Neural progenitor cell (in vitro differentiated cells): ENCODE measurements at regions not wholly inside any gene's neighbourhood (a gene's known extent, or its start where the extent isn't known, plus 50 kb on each side); places are given as distances from the start of the nearest gene placed in this dataset.

Source experiments
- DNase-seq: peaks from one replicate; pipeline ENCODE4 v3.0.0-alpha.2; 2016; ENCODE audit warnings: low spot score
- H2AFZ ChIP-seq: fragments of 200-600 bp; sonication (generic); replicated peaks from 2 replicates; pipeline ENCODE4 v1.6.1; 2016; ENCODE audit warnings: antibody characterized with exemption
- H3F3A ChIP-seq: fragments of 200-600 bp; sonication (generic); 2 replicates; pipeline ENCODE4 v1.6.1; 2016; ENCODE audit warnings: antibody characterized with exemption, low read depth
- H3K27ac ChIP-seq: fragments of 200-600 bp; sonication (generic); 2 replicates; pipeline ENCODE4 v1.5.1; 2016; ENCODE audit warnings: mild to moderate bottlenecking
- H3K27me3 ChIP-seq: fragments of 200-600 bp; sonication (generic); 2 replicates; pipeline ENCODE4 v1.6.1; 2016; ENCODE audit warnings: mild to moderate bottlenecking, moderate library complexity
- H3K36me3 ChIP-seq: fragments of 200-600 bp; sonication (generic); 2 replicates; pipeline ENCODE4 v1.5.1; 2016
- H3K4me1 ChIP-seq: fragments of 200-600 bp; sonication (generic); 2 replicates; pipeline ENCODE4 v1.6.1; 2016; ENCODE audit warnings: mixed run types
- H3K4me2 ChIP-seq: fragments of 200-600 bp; sonication (generic); 2 replicates; pipeline ENCODE4 v1.6.1; 2016
- H3K4me3 ChIP-seq: fragments of 200-600 bp; sonication (generic); 2 replicates; pipeline ENCODE4 v1.5.1; 2016
- H3K79me2 ChIP-seq: fragments of 200-600 bp; sonication (generic); 2 replicates; pipeline ENCODE4 v1.6.1; 2016; ENCODE audit warnings: low read depth
- H3K9ac ChIP-seq: fragments of 200-600 bp; sonication (generic); 2 replicates; pipeline ENCODE4 v1.6.1; 2016
- H3K9me3 ChIP-seq: fragments of 200-600 bp; sonication (generic); 2 replicates; pipeline ENCODE4 v1.5.1; 2016; ENCODE audit warnings: low read depth
- H4K20me1 ChIP-seq: fragments of 200-600 bp; sonication (generic); 2 replicates; pipeline ENCODE4 v1.6.1; 2016; ENCODE audit warnings: low read depth
- H3K27ac Mint-ChIP-seq: 3 replicates; pipeline ENCODE4 v1.8.0; 2021; ENCODE audit warnings: mixed read lengths
- H3K27me3 Mint-ChIP-seq: 2 replicates; pipeline ENCODE4 v1.8.0; 2022; ENCODE audit warnings: low read depth, mild to moderate bottlenecking, inconsistent platforms, moderate library complexity, mixed read lengths; ENCODE audit not compliant: insufficient read depth
- H3K36me3 Mint-ChIP-seq: 3 replicates; pipeline ENCODE4 v1.8.0; 2021; ENCODE audit warnings: mixed read lengths
- H3K4me1 Mint-ChIP-seq: 3 replicates; pipeline ENCODE4 v1.8.0; 2021; ENCODE audit warnings: mixed read lengths
- H3K4me3 Mint-ChIP-seq: 3 replicates; pipeline ENCODE4 v1.8.0; 2021; ENCODE audit warnings: mild to moderate bottlenecking, moderate library complexity, mixed read lengths
- H3K9me3 Mint-ChIP-seq: 3 replicates; pipeline ENCODE4 v1.8.0; 2020; ENCODE audit warnings: mixed read lengths
- CTCF ChIP-seq: fragments of 200-600 bp; sonication (generic); IDR thresholded peaks from 2 replicates; pipeline ENCODE4 v1.5.1; 2017; ENCODE audit warnings: antibody characterized with exemption, mild to moderate bottlenecking
- EZH2 ChIP-seq: fragments of 200-600 bp; sonication (generic); IDR thresholded peaks from 2 replicates; pipeline ENCODE4 v1.6.1; 2017; ENCODE audit warnings: antibody characterized with exemption, mild to moderate bottlenecking, moderate library complexity
- EZH2phosphoT487 ChIP-seq: fragments of 200-600 bp; sonication (generic); IDR thresholded peaks from 2 replicates; pipeline ENCODE4 v1.6.1; 2017; ENCODE audit warnings: antibody characterized with exemption

- H4K20me1 ChIP-seq = no peaks in the 10 kb centered on the region
- no peaks in the 10 kb centered on the region for H3K36me3 ChIP-seq
- no peak for DNase-seq
- H3K27me3 ChIP-seq = no peaks in the 10 kb centered on the region
- H3K27ac Mint-ChIP-seq = no peak overlapping the region
- no peaks in the 10 kb centered on the region for H3K9me3 ChIP-seq
- no peaks in the 10 kb centered on the region for H3K27me3 Mint-ChIP-seq
- H3K4me1 ChIP-seq = no peaks in the 10 kb centered on the region
- no peak overlapping the region for H3K4me2 ChIP-seq
- H3F3A ChIP-seq = no peaks in the 10 kb centered on the region
- no peak overlapping the region for H3K9ac ChIP-seq
- no peaks in the 10 kb centered on the region for H3K9me3 Mint-ChIP-seq
- no peak overlapping the region for H3K4me3 Mint-ChIP-seq
- peaks cover 6% of the 10 kb centered on the region for H3K4me1 Mint-ChIP-seq
- no peak overlapping the region for H3K4me3 ChIP-seq
- TF ChIP-seq EZH2 (no peak), CTCF (no peak), EZH2phosphoT487 (no peak)
- H3K36me3 Mint-ChIP-seq = no peaks in the 10 kb centered on the region
- no peak overlapping the region for H3K27ac ChIP-seq
- H3K79me2 ChIP-seq = no peaks in the 10 kb centered on the region
- H2AFZ ChIP-seq = no peak overlapping the region
These were observed 940.0 kb downstream of the BRD1 start for GRCh38 chr22:48887394-48888332.

GRCh38 chr22:48886604-48887393 is 940.9 kb downstream of the BRD1 start:
- TF ChIP-seq CTCF (no peak), EZH2 (no peak), EZH2phosphoT487 (no peak)
- no peak overlapping the region for H3K4me2 ChIP-seq

GRCh38 chr22:48885919-48886305 is 941.8 kb downstream of the BRD1 start:
- no peaks in the 10 kb centered on the region for H3K36me3 ChIP-seq
- no peak overlapping the region for H3K4me3 ChIP-seq
- H3K9ac ChIP-seq = no peak overlapping the region
- no peaks in the 10 kb centered on the region for H3K4me1 ChIP-seq
- H3K36me3 Mint-ChIP-seq = no peaks in the 10 kb centered on the region
- no peak overlapping the region for H3K27ac ChIP-seq
- H3K9me3 ChIP-seq = no peaks in the 10 kb centered on the region
- H3F3A ChIP-seq = no peaks in the 10 kb centered on the region
- peaks cover 2% of the 10 kb centered on the region for H3K4me1 Mint-ChIP-seq
- H4K20me1 ChIP-seq = no peaks in the 10 kb centered on the region
- no peak overlapping the region for H3K4me3 Mint-ChIP-seq
- H3K79me2 ChIP-seq = no peaks in the 10 kb centered on the region
- H3K27me3 ChIP-seq = no peaks in the 10 kb centered on the region
- TF ChIP-seq EZH2phosphoT487 = no peak
- no peak for TF ChIP-seq CTCF
- no peak for TF ChIP-seq EZH2
- no peak overlapping the region for H3K27ac Mint-ChIP-seq
- H3K27me3 Mint-ChIP-seq = no peaks in the 10 kb centered on the region
- H3K4me2 ChIP-seq = no peak overlapping the region
- H3K9me3 Mint-ChIP-seq = no peaks in the 10 kb centered on the region
- H2AFZ ChIP-seq = no peak overlapping the region
- no peak for DNase-seq

More at GRCh38 chr22:48886604-48887393, 940.9 kb downstream of the BRD1 start:
- H3F3A ChIP-seq = no peaks in the 10 kb centered on the region
- no peaks in the 10 kb centered on the region for H3K9me3 ChIP-seq
- H3K36me3 Mint-ChIP-seq = no peaks in the 10 kb centered on the region
- no peaks in the 10 kb centered on the region for H3K27me3 ChIP-seq
- H3K79me2 ChIP-seq = no peaks in the 10 kb centered on the region
- no peak overlapping the region for H3K27ac Mint-ChIP-seq
- no peaks in the 10 kb centered on the region for H3K4me1 ChIP-seq
- no peaks in the 10 kb centered on the region for H3K27me3 Mint-ChIP-seq
- H3K36me3 ChIP-seq = no peaks in the 10 kb centered on the region
- no peaks in the 10 kb centered on the region for H4K20me1 ChIP-seq
- H3K4me3 Mint-ChIP-seq = peak overlapping the region; percentile 35
- no peak overlapping the region for H2AFZ ChIP-seq
- peaks cover 2% of the 10 kb centered on the region for H3K4me1 Mint-ChIP-seq
- no peak overlapping the region for H3K9ac ChIP-seq
- no peaks in the 10 kb centered on the region for H3K9me3 Mint-ChIP-seq
- no peak for DNase-seq
- no peak overlapping the region for H3K4me3 ChIP-seq
- H3K27ac ChIP-seq = no peak overlapping the region
